NCI-H526 (cell line): ENCODE measurements at regions not wholly inside any gene's neighbourhood (a gene's known extent, or its start where the extent isn't known, plus 50 kb on each side); places are given as distances from the start of the nearest gene placed in this dataset.
"Not testable (repeated sequence)": the region's sequence is repeated elsewhere in the genome, so short reads cannot be mapped to it uniquely, and the experiment has no call there.

ENCODE experiments used
- DNase-seq, 2 experiments: peaks; one replicate each; lab custom pipeline; 2025; lab: John Stamatoyannopoulos, UW

GRCh38 chr4:14364953-14365536, 637.2 kb upstream of the CPEB2 start:
- DNase-seq, result no peak

- DNase-seq, result no peak
These were observed 633.9 kb upstream of the CPEB2 start for GRCh38 chr4:14368391-14368790.

GRCh38 chr4:14371131-14371530, 631.1 kb upstream of the CPEB2 start:
- no peak for DNase-seq

- DNase-seq, result no peak
These were observed 626.5 kb upstream of the CPEB2 start for GRCh38 chr4:14375816-14376215.

GRCh38 chr4:14379183-14379582, 623.1 kb upstream of the CPEB2 start:
- no peak for DNase-seq

- DNase-seq, result no peak
These were observed 618.6 kb upstream of the CPEB2 start for GRCh38 chr4:14383652-14384051.

GRCh38 chr4:14384824-14385223, 617.5 kb upstream of the CPEB2 start:
- no peak for DNase-seq

- DNase-seq, result no peak
These were observed 616.1 kb upstream of the CPEB2 start for GRCh38 chr4:14386196-14386595.

- no peak for DNase-seq
These were observed 614.6 kb upstream of the CPEB2 start for GRCh38 chr4:14387647-14388046.

GRCh38 chr4:14392378-14392777, 609.9 kb upstream of the CPEB2 start:
- no peak for DNase-seq

GRCh38 chr4:14396183-14396582, 606.1 kb upstream of the CPEB2 start:
- DNase-seq, result no peak

GRCh38 chr4:14399848-14400247, 602.4 kb upstream of the CPEB2 start:
- DNase-seq, result no peak

GRCh38 chr4:14400307-14400706, 602.0 kb upstream of the CPEB2 start:
- no peak for DNase-seq

GRCh38 chr4:14403132-14403531, 599.1 kb upstream of the CPEB2 start:
- no peak for DNase-seq

GRCh38 chr4:14404730-14405129, 597.6 kb upstream of the CPEB2 start:
- DNase-seq, result no peak

GRCh38 chr4:14410516-14410915, 591.8 kb upstream of the CPEB2 start:
- DNase-seq, result no peak

GRCh38 chr4:14415146-14415545, 587.1 kb upstream of the CPEB2 start:
- DNase-seq, result no peak

- no peak for DNase-seq
These were observed 582.8 kb upstream of the CPEB2 start for GRCh38 chr4:14419516-14419915.

GRCh38 chr4:14426297-14426696, 576.0 kb upstream of the CPEB2 start:
- DNase-seq, result not testable (repeated sequence)

GRCh38 chr4:14428125-14428524, 574.2 kb upstream of the CPEB2 start:
- no peak for DNase-seq

GRCh38 chr4:14431155-14432134, 570.8 kb upstream of the CPEB2 start:
- no peak for DNase-seq

GRCh38 chr4:14434483-14434882, 567.8 kb upstream of the CPEB2 start:
- DNase-seq, result no peak

- DNase-seq, result no peak
These were observed 567.4 kb upstream of the CPEB2 start for GRCh38 chr4:14434916-14435315.
